HUDEP-2 (cell line): ENCODE measurements at regions not wholly inside any gene's neighbourhood (a gene's known extent, or its start where the extent isn't known, plus 50 kb on each side); places are given as distances from the start of the nearest gene placed in this dataset.

Experiments used
- DNase-seq, 76 experiments: peaks; one replicate each; lab custom pipeline; 2025; ENCODE audit not compliant: unreplicated experiment in 76 of 76; lab: John Stamatoyannopoulos, UW

- no peak for DNase-seq
Observed at GRCh38 chr6:159100395-159101182, 55.8 kb upstream of the TAGAP start.

- DNase-seq = no peak
Observed at GRCh38 chr6:159099961-159100360, 55.2 kb upstream of the TAGAP start.

- no peak for DNase-seq
Observed at GRCh38 chr6:159099276-159099675, 54.5 kb upstream of the TAGAP start.

- DNase-seq = no peak
Observed at GRCh38 chr6:159098636-159099106, 53.9 kb upstream of the TAGAP start.

- DNase-seq = no peak
Observed at GRCh38 chr6:159097256-159097655, 52.5 kb upstream of the TAGAP start.

GRCh38 chr6:159095616-159096015, 50.8 kb upstream of the TAGAP start:
- no peak for DNase-seq

GRCh38 chr6:159094444-159095252, 49.9 kb upstream of the TAGAP start:
- no peak for DNase-seq
